ENCODE measurements at regions not wholly inside any gene's neighbourhood (a gene's known extent, or its start where the extent isn't known, plus 50 kb on each side); places are given as distances from the start of the nearest gene placed in this dataset.
A peak's percentile ranks its signal among the peaks of the same experiment; 100 is the strongest.

GRCh38 chr4:184309241-184310170, 91.8 kb upstream of the ENPP6 start:
- DNase-seq, result no peak

- no peak for DNase-seq
Measured at GRCh38 chr4:184306949-184307348, 89.3 kb upstream of the ENPP6 start.

DNA sequence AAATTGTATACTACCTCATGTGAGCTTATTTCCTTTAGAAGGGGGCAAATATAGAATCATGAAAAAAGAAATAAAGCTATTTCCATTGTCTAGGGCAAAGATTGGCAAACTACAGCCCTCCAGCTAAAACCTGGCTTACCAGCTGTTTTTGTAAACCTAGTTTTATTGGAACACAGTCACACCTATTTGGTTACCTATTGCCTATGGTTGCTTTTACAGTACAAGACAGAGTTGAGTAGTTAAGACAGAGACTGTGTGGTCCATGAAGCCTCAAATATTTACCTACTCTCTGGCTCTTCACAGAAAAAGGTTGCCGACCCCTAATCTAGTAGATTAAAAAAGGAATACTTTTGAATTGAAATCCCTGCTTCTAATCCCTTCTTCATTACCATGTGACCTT, 88.8 kb upstream of the ENPP6 start:
- DNase-seq, result no peak

- no peak for DNase-seq
Measured at GRCh38 chr4:184300816-184301215, 83.1 kb upstream of the ENPP6 start.

DNA sequence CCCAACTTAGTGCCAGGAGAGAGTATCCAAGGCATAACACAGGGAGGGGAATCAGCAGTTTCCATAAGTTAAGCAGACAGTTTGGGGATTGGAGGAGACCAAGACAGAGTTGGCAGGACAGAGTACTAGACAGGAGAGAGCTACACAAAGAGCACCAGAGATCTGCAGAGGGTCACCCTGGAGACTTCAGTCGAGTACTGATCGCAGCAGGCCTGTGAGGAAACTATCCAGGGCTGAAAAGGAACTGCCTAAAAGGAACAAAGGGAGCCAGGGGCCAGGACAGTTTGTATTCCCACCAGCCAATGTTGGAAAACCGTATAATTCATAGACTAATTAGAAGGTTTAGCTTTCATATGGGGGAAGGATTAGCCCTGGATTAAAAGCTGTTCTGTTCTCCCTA, 80.6 kb upstream of the ENPP6 start:
- DNase-seq, result no peak

- DNase-seq, result no peak
Measured at GRCh38 chr4:184295206-184295605, 77.5 kb upstream of the ENPP6 start.

- DNase-seq, result no peak
Measured at GRCh38 chr4:184294606-184295133, 77.0 kb upstream of the ENPP6 start.

- DNase-seq, result peak; percentile 44
Measured at GRCh38 chr4:184293552-184293951, 75.9 kb upstream of the ENPP6 start.

- no peak for DNase-seq
Measured at GRCh38 chr4:184292877-184293276, 75.2 kb upstream of the ENPP6 start.

DNA sequence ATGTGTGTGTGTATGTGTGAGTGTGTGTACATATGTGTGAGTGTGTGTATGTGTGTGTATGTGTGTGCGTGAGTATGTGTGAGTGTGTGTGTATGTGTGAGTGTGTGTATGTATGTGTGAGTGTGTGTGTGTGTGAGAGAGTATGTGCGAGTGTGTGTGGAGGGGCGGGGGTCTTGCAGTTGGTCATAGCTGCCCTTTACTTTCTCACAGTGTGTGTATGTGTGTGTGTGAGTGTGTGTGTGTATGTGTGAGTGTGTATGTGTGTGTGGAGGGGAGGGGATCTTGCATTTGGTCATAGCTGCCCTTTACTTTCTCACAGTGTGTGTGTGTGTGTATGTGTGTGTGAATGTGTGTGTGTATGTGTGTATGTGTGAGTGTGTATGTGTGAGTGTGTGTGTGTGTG, 74.8 kb upstream of the ENPP6 start:
- DNase-seq, result no peak

- DNase-seq, result no peak
Measured at GRCh38 chr4:184289179-184289535, 71.5 kb upstream of the ENPP6 start.

- no peak for DNase-seq
Measured at GRCh38 chr4:184288451-184289178, 70.9 kb upstream of the ENPP6 start.

DNA sequence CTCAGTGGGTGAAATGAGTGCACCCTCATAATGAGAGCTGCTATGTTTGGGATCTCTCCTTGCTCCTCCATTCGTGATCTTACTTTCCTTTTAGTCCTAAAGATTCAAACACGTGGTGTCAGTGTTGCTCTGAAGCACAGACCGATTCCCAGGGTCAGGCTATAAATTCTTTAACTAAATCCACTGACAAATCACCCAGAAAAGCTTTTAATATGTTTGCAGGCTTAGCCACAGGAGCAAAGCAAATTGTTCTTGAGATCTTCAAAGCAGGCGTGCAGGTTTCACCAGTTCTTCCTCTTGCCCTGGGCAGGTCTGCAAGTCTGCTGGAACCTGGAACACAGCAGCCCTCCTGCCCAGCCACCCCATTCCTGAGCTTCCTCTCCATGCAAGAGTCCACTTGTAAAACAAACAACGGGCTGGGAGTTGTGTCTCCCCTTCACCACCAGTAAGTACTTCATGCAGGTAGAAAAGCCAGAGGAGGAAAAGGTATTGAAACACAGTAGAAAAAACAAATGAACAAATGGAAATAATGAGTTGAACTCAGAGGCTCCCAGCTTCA, 70.1 kb upstream of the ENPP6 start:
- peak; percentile 70 for DNase-seq

DNA sequence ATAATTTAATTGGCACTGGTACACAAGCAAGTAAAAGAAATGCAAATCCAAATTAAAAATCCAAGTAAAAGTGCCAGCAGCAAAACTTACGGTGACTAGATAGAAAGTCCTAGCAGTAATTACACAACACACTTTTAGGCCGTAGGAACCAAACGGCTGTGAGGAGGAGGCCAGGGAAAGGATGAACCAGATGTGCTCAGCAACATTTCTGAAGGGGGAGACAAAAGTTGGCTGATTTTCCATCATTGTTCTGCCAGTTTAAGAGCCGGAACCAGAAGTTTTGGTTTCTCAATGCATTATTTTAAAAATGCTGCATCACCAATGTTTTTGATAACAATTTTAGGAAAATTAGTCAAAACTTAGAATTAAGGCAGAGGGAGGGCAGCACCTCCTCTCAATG, 68.7 kb upstream of the ENPP6 start:
- DNase-seq, result no peak

DNA sequence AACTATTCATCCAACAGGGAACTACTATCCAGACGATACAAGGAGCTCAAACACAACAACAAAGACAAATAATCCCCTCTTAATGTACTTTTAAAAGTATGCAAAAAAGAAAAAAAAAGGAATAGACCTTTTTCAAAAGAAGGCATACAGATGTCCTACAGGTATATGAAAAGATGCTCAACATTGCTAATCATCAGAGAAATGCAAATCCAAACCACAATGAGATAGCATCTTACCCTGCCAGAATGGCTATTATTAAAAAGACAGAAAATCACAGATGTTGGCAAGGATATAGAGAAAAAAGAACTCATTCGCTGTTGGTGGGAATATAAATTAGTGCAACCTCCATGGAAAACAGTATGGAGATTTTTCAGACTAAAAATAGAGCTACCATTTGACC, 67.1 kb upstream of the ENPP6 start:
- no peak for DNase-seq

DNA sequence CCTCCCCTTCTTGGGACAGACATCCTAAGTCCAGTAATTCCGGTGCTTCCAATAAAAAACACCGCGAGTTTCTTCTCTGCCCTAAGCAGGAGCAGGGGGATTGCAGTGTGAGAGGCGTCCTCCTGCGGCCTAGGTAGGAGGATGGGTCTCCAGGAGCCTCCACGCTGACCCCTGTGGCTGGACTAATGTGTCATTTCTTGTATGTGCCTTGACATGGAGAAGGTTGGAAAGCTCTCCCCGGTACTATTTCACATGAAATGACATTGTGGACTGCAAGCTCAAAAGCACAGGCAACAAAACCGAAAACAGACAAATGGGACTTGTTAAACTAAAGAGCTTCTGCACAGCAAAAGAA, 66.6 kb upstream of the ENPP6 start:
- DNase-seq, result no peak

DNA sequence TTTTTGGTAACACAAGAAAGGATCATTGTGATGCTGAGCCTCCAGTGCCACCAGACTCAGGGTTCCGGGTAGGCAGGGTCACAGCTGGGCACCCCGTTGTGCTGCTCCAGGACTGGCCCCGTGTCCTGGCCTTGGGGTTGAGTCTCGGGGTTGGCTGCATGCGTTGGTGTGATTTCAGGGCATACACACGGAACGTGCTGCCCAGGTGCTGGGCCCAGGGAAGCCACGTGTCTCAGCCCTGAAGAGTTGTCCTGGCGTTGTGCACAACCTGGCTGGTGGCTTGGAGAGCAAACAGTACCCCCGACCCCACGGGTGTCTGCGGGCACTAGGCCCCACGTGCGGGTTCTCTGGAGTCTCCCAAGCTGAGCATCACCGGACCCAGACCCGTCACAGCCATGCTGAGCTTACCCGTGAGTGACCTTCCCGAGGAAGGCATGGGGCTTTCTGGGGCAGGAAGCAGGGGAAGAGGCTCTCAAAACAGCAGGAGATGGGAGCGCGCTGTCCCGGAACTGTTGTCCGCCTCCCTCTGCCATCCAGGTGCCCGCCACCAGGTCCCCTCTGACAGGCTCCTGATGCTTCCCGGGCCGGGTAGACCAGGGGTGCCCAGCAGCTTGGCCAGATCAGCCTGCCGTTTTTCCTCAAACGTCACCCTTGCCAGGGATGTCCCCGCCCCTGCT, 66.1 kb upstream of the ENPP6 start:
- no peak for DNase-seq

- no peak for DNase-seq
Measured at GRCh38 chr4:184282895-184283654, 65.4 kb upstream of the ENPP6 start.

- no peak for DNase-seq
Measured at GRCh38 chr4:184282251-184282713, 64.6 kb upstream of the ENPP6 start.

- no peak for DNase-seq
Measured at GRCh38 chr4:184281231-184282139, 63.8 kb upstream of the ENPP6 start.

DNA sequence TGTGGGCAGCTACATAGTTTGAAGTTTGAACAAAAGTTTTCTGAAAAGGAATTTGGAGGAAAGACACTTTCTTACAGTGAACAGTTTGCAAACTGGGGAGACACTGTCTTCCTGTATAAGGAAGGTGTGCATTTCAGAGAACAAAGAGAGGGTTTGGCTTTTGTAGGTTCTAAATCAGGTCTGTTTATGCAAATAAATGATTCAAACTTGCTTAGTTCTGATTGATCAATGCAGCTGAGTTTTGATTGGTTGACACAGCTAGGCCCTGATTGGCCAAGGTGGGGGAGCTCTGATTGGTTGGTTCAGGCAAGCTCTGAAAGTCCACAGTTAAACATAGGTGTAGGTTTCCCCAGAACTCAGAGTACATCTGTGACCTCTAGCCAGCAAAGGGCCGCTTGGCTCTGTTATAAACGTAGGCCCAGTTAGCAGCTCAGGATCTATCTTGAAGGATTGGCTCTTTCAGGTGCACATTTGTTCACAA, 63.0 kb upstream of the ENPP6 start:
- DNase-seq, result no peak

All from OCI-M1 (cell line).